ENCODE measurements at regions not wholly inside any gene's neighbourhood (a gene's known extent, or its start where the extent isn't known, plus 50 kb on each side); places are given as distances from the start of the nearest gene placed in this dataset.

GRCh38 chr2:128867936-128868636 is 549.4 kb upstream of the HS6ST1 start:
- DNase-seq, result no peak

DNA sequence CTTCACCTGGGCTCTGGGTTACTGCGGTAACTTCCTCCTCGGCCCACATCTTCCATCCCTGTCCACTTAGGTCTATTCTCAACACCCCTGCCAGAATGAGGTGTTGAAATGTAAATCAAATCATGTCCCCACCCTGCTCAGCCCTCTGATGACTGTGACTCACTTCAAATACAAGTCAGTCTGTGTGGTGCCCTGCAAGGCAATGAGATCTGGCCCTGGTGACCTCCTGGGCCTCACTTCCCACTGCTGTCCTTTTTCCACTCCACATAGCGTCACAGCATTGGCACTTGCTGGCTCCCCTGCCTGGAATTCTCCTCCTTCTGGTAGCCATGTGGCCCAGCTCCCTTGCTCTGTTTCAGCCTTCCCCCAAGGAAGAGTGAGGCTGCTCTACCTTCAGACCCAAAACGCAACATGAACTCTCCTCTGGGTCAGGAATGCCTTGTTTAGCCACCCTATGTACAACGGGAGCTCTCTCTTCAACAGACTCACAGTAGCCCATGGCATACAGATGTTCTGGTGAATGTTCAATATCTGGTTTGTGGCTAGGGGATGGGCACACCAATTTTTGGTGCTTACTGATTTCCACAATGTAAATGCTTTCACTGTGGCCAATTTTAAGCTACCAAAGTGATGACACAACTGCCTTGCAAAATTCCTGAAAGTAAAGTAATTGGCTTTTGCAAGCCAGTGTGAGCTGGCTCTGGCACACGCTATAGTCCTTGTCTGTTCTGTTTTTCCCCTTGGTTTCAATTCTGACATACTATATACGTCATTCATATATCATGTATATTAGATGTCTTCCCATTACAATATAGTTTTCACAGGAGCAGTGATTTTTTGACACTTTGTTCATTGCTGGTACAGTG is 550.3 kb upstream of the HS6ST1 start:
- DNase-seq, result no peak

DNA sequence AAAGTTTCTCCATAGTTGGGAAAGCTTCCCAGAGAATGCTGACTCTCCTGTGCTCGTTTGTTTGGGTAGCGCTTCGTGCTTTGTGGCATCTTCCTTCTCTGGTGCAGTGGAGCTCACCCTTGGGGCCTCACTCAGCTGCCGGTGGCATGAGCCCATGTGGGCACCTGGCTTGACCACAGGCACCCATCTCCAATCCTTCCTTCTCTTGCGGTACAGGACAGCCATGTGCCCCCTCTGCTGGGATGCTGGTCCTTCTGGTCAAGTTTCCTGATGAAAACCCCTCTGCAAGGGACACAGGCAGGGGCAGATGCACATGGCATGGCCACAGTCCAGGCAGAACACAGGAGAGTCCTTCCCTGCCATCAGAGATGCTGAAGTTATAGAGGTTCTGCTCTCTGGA is 555.9 kb upstream of the HS6ST1 start:
- no peak for DNase-seq

GRCh38 chr2:128876986-128877983 is 558.6 kb upstream of the HS6ST1 start:
- DNase-seq, result no peak

GRCh38 chr2:128879161-128879560 is 560.5 kb upstream of the HS6ST1 start:
- no peak for DNase-seq

DNA sequence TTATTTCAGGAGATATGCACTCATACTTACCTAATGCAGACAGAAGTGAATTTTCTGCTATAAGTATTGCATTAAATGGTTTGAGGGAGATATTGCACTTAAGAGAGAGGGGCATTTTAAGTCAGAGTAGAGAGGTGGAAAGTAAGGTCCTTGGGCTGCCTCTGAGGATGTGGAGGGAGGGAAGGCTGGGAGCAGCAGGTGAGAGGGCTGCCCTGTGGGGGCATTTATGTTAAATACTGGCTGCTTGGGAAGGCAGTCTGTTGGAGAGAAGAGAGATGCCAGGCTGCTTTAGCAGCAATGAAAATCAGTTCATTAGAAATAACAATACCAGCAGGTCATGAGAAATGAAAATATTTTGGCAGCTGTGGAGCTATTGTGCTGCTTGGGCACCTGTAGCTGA is 576.2 kb upstream of the HS6ST1 start:
- no peak for DNase-seq

GRCh38 chr2:128901572-128902391 is 583.1 kb upstream of the HS6ST1 start:
- no peak for DNase-seq

- no peak for DNase-seq
Observed at GRCh38 chr2:128903637-128904036, 585.0 kb upstream of the HS6ST1 start.

- DNase-seq, result no peak
Observed at GRCh38 chr2:128911276-128911675, 592.6 kb upstream of the HS6ST1 start.

- no peak for DNase-seq
Observed at GRCh38 chr2:128914320-128914719, 595.7 kb upstream of the HS6ST1 start.

- DNase-seq, result no peak
Observed at GRCh38 chr2:128921751-128922150, 603.1 kb upstream of the HS6ST1 start.

DNA sequence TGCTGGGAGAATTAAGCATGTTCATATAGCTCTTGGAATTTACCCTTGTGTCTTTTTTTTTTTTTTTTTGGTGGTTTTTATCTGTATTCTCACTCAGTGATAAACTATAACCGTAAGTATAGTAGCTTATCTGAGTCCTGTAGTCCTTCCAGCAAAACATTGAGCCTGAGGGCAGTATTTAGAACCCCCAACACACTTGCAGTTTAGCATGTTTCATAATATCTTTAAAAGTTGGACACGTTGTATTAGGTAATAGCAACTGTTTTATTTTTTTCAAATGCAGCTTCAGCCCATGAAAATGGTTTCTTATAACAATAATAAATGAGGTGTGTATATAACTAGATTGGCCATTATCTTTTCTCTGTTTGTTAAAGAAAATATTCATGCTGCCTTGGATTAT is 603.5 kb upstream of the HS6ST1 start:
- no peak for DNase-seq

GRCh38 chr2:128925631-128926030 is 607.0 kb upstream of the HS6ST1 start:
- DNase-seq, result no peak

DNA sequence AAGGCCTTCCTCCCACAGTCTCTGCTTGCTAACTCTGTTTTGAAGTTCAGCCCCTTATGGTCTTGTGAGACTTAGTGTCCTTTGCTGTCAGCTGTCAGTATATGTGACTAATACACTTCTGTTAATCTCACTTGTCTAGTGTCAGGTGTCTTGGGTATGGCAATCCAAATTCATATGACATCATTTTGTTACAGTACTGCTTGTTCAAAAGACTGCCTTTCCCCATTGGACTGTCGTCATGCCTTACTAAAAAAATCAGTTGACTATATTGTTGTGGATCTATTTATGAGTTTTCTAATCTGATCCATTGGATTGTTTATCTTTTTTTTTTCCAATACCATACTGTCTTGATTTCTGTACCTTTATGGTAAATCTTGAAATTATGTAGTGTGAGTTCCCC is 611.4 kb upstream of the HS6ST1 start:
- no peak for DNase-seq

- DNase-seq, result no peak
Observed at GRCh38 chr2:128940378-128940777, 621.7 kb upstream of the HS6ST1 start.

GRCh38 chr2:128941751-128942150 is 623.1 kb upstream of the HS6ST1 start:
- no peak for DNase-seq

- no peak for DNase-seq
Observed at GRCh38 chr2:128949360-128949759, 630.7 kb upstream of the HS6ST1 start.

GRCh38 chr2:128950758-128951157 is 632.1 kb upstream of the HS6ST1 start:
- DNase-seq, result no peak

- no peak for DNase-seq
Observed at GRCh38 chr2:128958241-128958640, 639.6 kb upstream of the HS6ST1 start.

DNA sequence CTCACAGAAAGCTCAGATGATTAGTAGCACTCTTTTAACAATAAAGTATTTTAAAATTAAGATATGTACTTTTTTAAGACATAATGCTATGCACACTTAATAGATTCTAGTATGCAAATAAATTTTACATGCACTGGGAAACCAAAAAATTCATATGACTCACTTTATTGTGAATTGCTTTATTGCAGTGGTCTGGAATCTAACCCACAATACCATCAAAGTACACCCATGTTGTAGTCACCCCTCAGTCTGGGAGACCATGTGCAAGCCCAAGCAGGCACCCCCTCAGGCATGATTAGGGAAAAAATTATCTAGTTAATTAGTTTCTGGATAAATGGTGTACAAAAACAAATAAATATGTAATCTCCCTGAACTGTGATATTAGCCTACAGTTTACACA is 649.0 kb upstream of the HS6ST1 start:
- no peak for DNase-seq

DNA sequence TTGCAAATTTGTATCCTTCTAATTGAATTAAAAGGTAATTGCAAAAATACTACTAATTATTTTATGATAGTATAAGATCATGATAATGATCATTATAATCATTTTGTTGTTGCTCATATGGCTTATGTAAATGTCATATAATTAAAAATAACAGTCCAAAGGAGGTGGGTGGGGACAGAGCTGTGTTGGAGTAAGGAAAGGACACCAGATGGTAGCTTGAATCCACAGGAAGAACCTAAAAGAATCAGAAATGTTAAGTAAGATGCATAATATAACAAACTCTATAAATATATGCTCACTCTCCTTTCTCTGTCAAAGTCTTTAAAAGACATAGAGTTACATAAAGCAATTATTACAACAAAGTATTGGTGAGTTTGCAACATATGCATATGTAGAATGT is 650.7 kb upstream of the HS6ST1 start:
- no peak for DNase-seq

All from NCI-H526 treated with DMSO at 0.1 percent for 48 hours (cell line).